Mesenchymal stem cell (in vitro differentiated cells and primary cell): ENCODE measurements at regions not wholly inside any gene's neighbourhood (a gene's known extent, or its start where the extent isn't known, plus 50 kb on each side); places are given as distances from the start of the nearest gene placed in this dataset.
"Not testable (repeated sequence)": the region's sequence is repeated elsewhere in the genome, so short reads cannot be mapped to it uniquely, and the experiment has no call there.

Experiments used
- DNase-seq: peaks from one replicate; pipeline ENCODE4 v3.0.0-alpha.2; 2013
- H2AFZ ChIP-seq: one replicate; pipeline ENCODE4 v1.6.1; 2013; ENCODE audit warnings: low read depth, mild to moderate bottlenecking, control low read depth, inconsistent platforms, low read length, moderate library complexity
- H2AK5ac ChIP-seq: 2 replicates; pipeline ENCODE4 v1.6.1; 2013; ENCODE audit warnings: low read length, moderate library complexity, mild to moderate bottlenecking, inconsistent platforms; ENCODE audit not compliant: severe bottlenecking
- H2BK120ac ChIP-seq: one replicate; pipeline ENCODE4 v1.6.1; 2013; ENCODE audit warnings: low read depth, mild to moderate bottlenecking, inconsistent platforms, low read length, moderate library complexity
- H2BK12ac ChIP-seq, 2 experiments: one replicate each; pipeline ENCODE4 v1.6.1; 2013; ENCODE audit warnings: inconsistent platforms in 2 of 2, low read length in 2 of 2, mild to moderate bottlenecking in 2 of 2, moderate library complexity in 2 of 2, control low read depth in 1 of 2
- H2BK15ac ChIP-seq: one replicate; pipeline ENCODE4 v1.6.1; 2013; ENCODE audit warnings: mild to moderate bottlenecking, low read depth, inconsistent platforms; ENCODE audit not compliant: poor library complexity, severe bottlenecking
- H2BK5ac ChIP-seq: 2 replicates; pipeline ENCODE4 v1.6.1; 2013; ENCODE audit warnings: low read depth, mild to moderate bottlenecking, low read length, control low read depth, inconsistent platforms; ENCODE audit not compliant: poor library complexity, severe bottlenecking
- H3K14ac ChIP-seq, 2 experiments: one replicate each; pipeline ENCODE4 v1.6.1; 2013; ENCODE audit warnings: inconsistent platforms in 2 of 2, low read length in 2 of 2, control low read depth in 1 of 2, mild to moderate bottlenecking in 1 of 2, moderate library complexity in 1 of 2
- H3K18ac ChIP-seq, 2 experiments: one replicate each; pipeline ENCODE4 v1.6.1; 2013; ENCODE audit warnings: inconsistent platforms in 2 of 2, low read length in 2 of 2, control low read depth in 1 of 2, low read depth in 1 of 2, mild to moderate bottlenecking in 1 of 2
- H3K23ac ChIP-seq, 2 experiments: one replicate each; pipeline ENCODE4 v1.6.1; 2013; ENCODE audit warnings: inconsistent platforms in 2 of 2, low read length in 2 of 2, mild to moderate bottlenecking in 2 of 2, moderate library complexity in 2 of 2, control low read depth in 1 of 2
- H3K27ac ChIP-seq: 2 replicates; pipeline ENCODE4 v1.5.1; 2013; ENCODE audit warnings: mild to moderate bottlenecking, moderate library complexity, low read length, control low read depth, inconsistent platforms; ENCODE audit not compliant: poor library complexity, severe bottlenecking
- H3K27me3 ChIP-seq, 2 experiments: 2 replicates each; pipeline versions ENCODE4 v1.6.1 to v1.7.0; 2013; ENCODE audit warnings: low read length in 2 of 2, mild to moderate bottlenecking in 2 of 2, moderate library complexity in 2 of 2, control low read depth in 1 of 2, inconsistent platforms in 1 of 2; ENCODE audit not compliant: control insufficient read depth in 1 of 2, insufficient read depth in 1 of 2
- H3K36me3 ChIP-seq, 2 experiments: 2 replicates each; pipeline versions ENCODE4 v1.6.1 to v1.7.0; 2013; ENCODE audit warnings: low read length in 2 of 2, control low read depth in 1 of 2, inconsistent platforms in 1 of 2, low read depth in 1 of 2, mild to moderate bottlenecking in 1 of 2; ENCODE audit not compliant: insufficient read depth in 2 of 2, control insufficient read depth in 1 of 2
- H3K4ac ChIP-seq, 2 experiments: one replicate each; pipeline ENCODE4 v1.6.1; 2013; ENCODE audit warnings: inconsistent platforms in 2 of 2, low read length in 2 of 2, mild to moderate bottlenecking in 2 of 2, moderate library complexity in 2 of 2, control low read depth in 1 of 2, low read depth in 1 of 2
- H3K4me1 ChIP-seq: 2 replicates; pipeline ENCODE4 v1.6.1; 2013; ENCODE audit warnings: low read depth, low read length, control low read depth; ENCODE audit not compliant: control insufficient read depth, insufficient read depth
- H3K4me2 ChIP-seq: 2 replicates; pipeline ENCODE4 v1.6.1; 2013; ENCODE audit warnings: low read length, mild to moderate bottlenecking, inconsistent platforms; ENCODE audit not compliant: poor library complexity, severe bottlenecking
- H3K4me3 ChIP-seq, 2 experiments: 2 replicates each; pipeline versions ENCODE4 v1.5.1 to v1.7.0; 2013; ENCODE audit warnings: low read length in 2 of 2, mild to moderate bottlenecking in 2 of 2, control low read depth in 1 of 2, low read depth in 1 of 2; ENCODE audit not compliant: insufficient read depth in 1 of 2
- H3K79me1 ChIP-seq: replicated peaks from 2 replicates; pipeline ENCODE4 v1.6.1; 2013; ENCODE audit warnings: mild to moderate bottlenecking, control low read depth, low read length, inconsistent platforms; ENCODE audit not compliant: poor library complexity, severe bottlenecking
- H3K9ac ChIP-seq: 2 replicates; pipeline ENCODE4 v1.7.0; 2013; ENCODE audit warnings: mild to moderate bottlenecking, low read length, moderate library complexity
- H3K9me3 ChIP-seq: 2 replicates; pipeline ENCODE4 v1.7.0; 2013; ENCODE audit warnings: mild to moderate bottlenecking, low read length; ENCODE audit not compliant: control insufficient read depth
- H4K8ac ChIP-seq: one replicate; pipeline ENCODE4 v1.6.1; 2013; ENCODE audit warnings: inconsistent platforms, mild to moderate bottlenecking, low read length, moderate library complexity
- H4K91ac ChIP-seq: one replicate; pipeline ENCODE4 v1.6.1; 2013; ENCODE audit warnings: mild to moderate bottlenecking, low read length, inconsistent platforms
- WGBS: methylation state at CpG from one replicate; pipeline ENCODE4 v1.1.7; 2013; ENCODE audit warnings: mixed read lengths; 5-methylcytosine and 5-hydroxymethylcytosine counted together

- Histone ChIP-seq H3K36me3 (no peaks in the 10 kb centered on the region), H4K8ac (no peak overlapping the region), H4K91ac (no peak overlapping the region), H3K4me2 (no peak overlapping the region), H2AK5ac (no peak overlapping the region), H3K18ac (no peak overlapping the region), H2BK15ac (no peak overlapping the region), H3K23ac (no peak overlapping the region), H3K79me1 (no peaks in the 10 kb centered on the region), H3K9ac (no peak overlapping the region), H3K27me3 (no peaks in the 10 kb centered on the region), H3K4me3 (no peak overlapping the region), H3K4ac (no peak overlapping the region), H3K14ac (no peak overlapping the region), H2BK12ac (no peak overlapping the region), H3K27ac (no peak overlapping the region), H2BK5ac (no peak overlapping the region), H3K9me3 (no peaks in the 10 kb centered on the region), H2BK120ac (no peak overlapping the region), H2AFZ (no peak overlapping the region), H3K4me1 (no peaks in the 10 kb centered on the region)
- no CpG with 5 or more reads among the region's 1 CpG for WGBS
- no peak for DNase-seq
These were observed 328.7 kb downstream of the C3orf38 start for GRCh38 chr3:88478460-88478859.

DNA sequence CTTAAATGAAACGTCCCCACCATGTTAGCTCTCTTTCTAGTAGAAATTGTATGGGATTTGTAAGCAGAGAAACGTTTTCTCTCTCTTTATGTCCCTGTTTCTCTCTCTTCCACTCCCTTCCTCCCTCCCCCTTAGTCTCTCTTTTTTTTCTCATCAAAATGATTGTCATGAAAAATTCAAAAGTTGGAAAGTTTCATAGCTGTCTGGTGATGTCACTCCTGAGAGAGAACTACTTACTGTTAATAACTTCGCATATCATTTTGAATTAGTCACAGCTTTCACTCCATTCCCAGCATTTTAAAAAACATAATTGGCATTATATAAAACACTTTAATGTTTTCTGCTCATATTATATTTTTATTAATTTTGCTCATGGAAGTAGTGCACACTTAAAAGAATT, 331.1 kb downstream of the C3orf38 start:
- no peak overlapping the region for H4K8ac ChIP-seq
- no peak overlapping the region for H2AFZ ChIP-seq
- H3K36me3 ChIP-seq = no peaks in the 10 kb centered on the region
- H3K18ac ChIP-seq = no peak overlapping the region
- H3K4me3 ChIP-seq = no peak overlapping the region
- no peak overlapping the region for H2BK120ac ChIP-seq
- H3K4ac ChIP-seq = no peak overlapping the region
- H3K4me1 ChIP-seq = no peaks in the 10 kb centered on the region
- H3K9ac ChIP-seq = no peak overlapping the region
- H2BK15ac ChIP-seq = no peak overlapping the region
- no peak overlapping the region for H4K91ac ChIP-seq
- H3K79me1 ChIP-seq = no peaks in the 10 kb centered on the region
- H2BK12ac ChIP-seq = no peak overlapping the region
- WGBS = no CpG with 5 or more reads among the region's 3 CpGs
- no peak overlapping the region for H3K14ac ChIP-seq
- H3K27ac ChIP-seq = no peak overlapping the region
- H3K9me3 ChIP-seq = no peaks in the 10 kb centered on the region
- no peak overlapping the region for H2AK5ac ChIP-seq
- no peak overlapping the region for H2BK5ac ChIP-seq
- H3K23ac ChIP-seq = no peak overlapping the region
- no peak overlapping the region for H3K4me2 ChIP-seq
- no peak for DNase-seq
- H3K27me3 ChIP-seq = no peaks in the 10 kb centered on the region

GRCh38 chr3:88485001-88485400, 335.2 kb downstream of the C3orf38 start:
- H3K36me3 ChIP-seq = no peaks in the 10 kb centered on the region
- H2AFZ ChIP-seq = no peak overlapping the region
- H3K27ac ChIP-seq = no peak overlapping the region
- no peak overlapping the region for H2BK12ac ChIP-seq
- no peak overlapping the region for H2AK5ac ChIP-seq
- H3K27me3 ChIP-seq = no peaks in the 10 kb centered on the region
- no peak overlapping the region for H4K91ac ChIP-seq
- H4K8ac ChIP-seq = no peak overlapping the region
- no peak overlapping the region for H3K9ac ChIP-seq
- no peak overlapping the region for H2BK5ac ChIP-seq
- H3K4me2 ChIP-seq = no peak overlapping the region
- no peak overlapping the region for H3K4ac ChIP-seq
- no peaks in the 10 kb centered on the region for H3K79me1 ChIP-seq
- no peak overlapping the region for H2BK120ac ChIP-seq
- H3K18ac ChIP-seq = no peak overlapping the region
- H3K4me3 ChIP-seq = no peak overlapping the region
- H3K23ac ChIP-seq = no peak overlapping the region
- no peak for DNase-seq
- H2BK15ac ChIP-seq = no peak overlapping the region
- no peaks in the 10 kb centered on the region for H3K9me3 ChIP-seq
- H3K4me1 ChIP-seq = no peaks in the 10 kb centered on the region
- no peak overlapping the region for H3K14ac ChIP-seq

DNA sequence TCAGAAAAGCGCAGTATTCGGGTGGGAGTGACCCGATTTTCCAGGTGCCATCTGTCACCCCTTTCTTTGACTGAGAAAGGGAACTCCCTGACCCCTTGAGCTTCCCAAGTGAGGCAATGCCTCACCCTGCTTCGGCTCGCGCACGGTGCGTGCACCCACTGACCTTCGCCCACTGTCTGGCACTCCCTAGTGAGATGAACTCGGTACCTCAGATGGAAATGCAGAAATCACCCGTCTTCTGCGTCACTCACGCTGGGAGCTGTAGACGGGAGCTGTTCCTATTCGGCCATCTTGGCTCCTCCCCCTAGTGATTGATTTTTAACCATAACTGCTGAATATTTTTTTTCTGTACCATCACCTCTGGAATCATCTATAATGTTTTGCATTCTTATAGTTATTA, 359.1 kb downstream of the C3orf38 start:
- not testable (repeated sequence) for H3K27me3 ChIP-seq, H3K14ac ChIP-seq, H2BK5ac ChIP-seq, H3K4ac ChIP-seq, H2BK12ac ChIP-seq, H4K8ac ChIP-seq, H3K4me2 ChIP-seq, H2AFZ ChIP-seq, H2AK5ac ChIP-seq, H3K4me1 ChIP-seq, H3K9ac ChIP-seq, H3K36me3 ChIP-seq, H3K9me3 ChIP-seq, H3K27ac ChIP-seq, H4K91ac ChIP-seq, H2BK15ac ChIP-seq, H3K4me3 ChIP-seq, DNase-seq, H2BK120ac ChIP-seq, H3K79me1 ChIP-seq, H3K18ac ChIP-seq, H3K23ac ChIP-seq
- 89% methylated on average over 11 of the region's 15 CpGs for WGBS
